ENCODE measurements at regions not wholly inside any gene's neighbourhood (a gene's known extent, or its start where the extent isn't known, plus 50 kb on each side); places are given as distances from the start of the nearest gene placed in this dataset.
"Not testable (repeated sequence)": the region's sequence is repeated elsewhere in the genome, so short reads cannot be mapped to it uniquely, and the experiment has no call there.

GRCh38 chr7:113756250-113756649 lies 162.6 kb downstream of the PPP1R3A start:
- H3K27me3 ChIP-seq: no peaks in the 10 kb centered on the region
- no peaks in the 10 kb centered on the region for H3K36me3 ChIP-seq
- H3K4me3 ChIP-seq: no peak overlapping the region
- no peak for DNase-seq
- TF ChIP-seq POLR2A (IDR thresholded peaks at IDR 0.05) (no peak), CTCF (IDR thresholded peaks at IDR 0.05) (no peak)
- no peaks in the 10 kb centered on the region for H3K9me3 ChIP-seq
- WGBS, 2 donors: 75 to 81% methylated on average over 1 of the region's 1 CpG
- H3K27ac ChIP-seq: no peak overlapping the region
- no peaks in the 10 kb centered on the region for H3K4me1 ChIP-seq
- intact Hi-C loops (cut with DNase I): no loop called here

GRCh38 chr7:113752689-113753088 lies 166.1 kb downstream of the PPP1R3A start:
- H3K4me1 ChIP-seq: no peaks in the 10 kb centered on the region
- WGBS, 2 donors: 61 to 75% methylated on average over 3 of the region's 3 CpGs
- no peak for DNase-seq
- H3K27ac ChIP-seq: no peak overlapping the region
- no peaks in the 10 kb centered on the region for H3K9me3 ChIP-seq
- H3K4me3 ChIP-seq: no peak overlapping the region
- no peaks in the 10 kb centered on the region for H3K27me3 ChIP-seq
- TF ChIP-seq POLR2A (IDR thresholded peaks at IDR 0.05) (no peak), CTCF (IDR thresholded peaks at IDR 0.05) (no peak)
- no peaks in the 10 kb centered on the region for H3K36me3 ChIP-seq
- intact Hi-C loops (cut with DNase I): no loop called here

GRCh38 chr7:113752289-113752688 lies 166.5 kb downstream of the PPP1R3A start:
- no peak for DNase-seq
- Histone ChIP-seq H3K36me3 (no peaks in the 10 kb centered on the region), H3K27ac (no peak overlapping the region), H3K4me1 (no peaks in the 10 kb centered on the region), H3K4me3 (no peak overlapping the region), H3K27me3 (no peaks in the 10 kb centered on the region), H3K9me3 (no peaks in the 10 kb centered on the region)
- WGBS, 2 donors: 39 to 43% methylated on average over 2 of the region's 2 CpGs
- intact Hi-C loops (cut with DNase I): no loop called here
- TF ChIP-seq POLR2A (IDR thresholded peaks at IDR 0.05) (no peak), CTCF (IDR thresholded peaks at IDR 0.05) (no peak)

- Histone ChIP-seq H3K9me3 (no peaks in the 10 kb centered on the region), H3K36me3 (no peaks in the 10 kb centered on the region), H3K27me3 (no peaks in the 10 kb centered on the region), H3K27ac (no peak overlapping the region), H3K4me3 (no peak overlapping the region), H3K4me1 (no peaks in the 10 kb centered on the region)
- no peak for TF ChIP-seq POLR2A (IDR thresholded peaks at IDR 0.05)
- TF ChIP-seq CTCF (IDR thresholded peaks at IDR 0.05): no peak
- DNase-seq: no peak
- 52 to 74% methylated on average over 1 of the region's 1 CpG for WGBS, 2 donors
- intact Hi-C loops (cut with DNase I): no loop called here
Observed at GRCh38 chr7:113751547-113751946, 167.3 kb downstream of the PPP1R3A start.

- H3K4me3 ChIP-seq; H3K27ac ChIP-seq; intact Hi-C loops (cut with DNase I); H3K36me3 ChIP-seq; DNase-seq; H3K27me3 ChIP-seq; H3K9me3 ChIP-seq; H3K4me1 ChIP-seq: not testable (repeated sequence)
- WGBS, 2 donors: 77 to 87% methylated on average over 5 of the region's 5 CpGs
Observed at GRCh38 chr7:113748385-113748784, 170.4 kb downstream of the PPP1R3A start.

- DNase-seq; H3K4me3 ChIP-seq; H3K4me1 ChIP-seq; intact Hi-C loops (cut with DNase I); H3K36me3 ChIP-seq; H3K27ac ChIP-seq; H3K9me3 ChIP-seq; H3K27me3 ChIP-seq: not testable (repeated sequence)
- WGBS, 2 donors: 86 to 97% methylated on average over 18 to 23 of the region's 34 CpGs
Observed at GRCh38 chr7:113742946-113743431, 175.8 kb downstream of the PPP1R3A start.

Data from esophagus squamous epithelium (tissue), 5 donors.